GM19351 (cell line): ENCODE measurements at regions not wholly inside any gene's neighbourhood (a gene's known extent, or its start where the extent isn't known, plus 50 kb on each side); places are given as distances from the start of the nearest gene placed in this dataset.

Experiments used
- ATAC-seq: cut with Tn5 transposase; IDR thresholded peaks from one replicate; pipeline ENCODE4 v1.9.1; 2021; ENCODE audit warnings: mild to moderate bottlenecking, moderate library complexity; ENCODE audit not compliant: unreplicated experiment

DNA sequence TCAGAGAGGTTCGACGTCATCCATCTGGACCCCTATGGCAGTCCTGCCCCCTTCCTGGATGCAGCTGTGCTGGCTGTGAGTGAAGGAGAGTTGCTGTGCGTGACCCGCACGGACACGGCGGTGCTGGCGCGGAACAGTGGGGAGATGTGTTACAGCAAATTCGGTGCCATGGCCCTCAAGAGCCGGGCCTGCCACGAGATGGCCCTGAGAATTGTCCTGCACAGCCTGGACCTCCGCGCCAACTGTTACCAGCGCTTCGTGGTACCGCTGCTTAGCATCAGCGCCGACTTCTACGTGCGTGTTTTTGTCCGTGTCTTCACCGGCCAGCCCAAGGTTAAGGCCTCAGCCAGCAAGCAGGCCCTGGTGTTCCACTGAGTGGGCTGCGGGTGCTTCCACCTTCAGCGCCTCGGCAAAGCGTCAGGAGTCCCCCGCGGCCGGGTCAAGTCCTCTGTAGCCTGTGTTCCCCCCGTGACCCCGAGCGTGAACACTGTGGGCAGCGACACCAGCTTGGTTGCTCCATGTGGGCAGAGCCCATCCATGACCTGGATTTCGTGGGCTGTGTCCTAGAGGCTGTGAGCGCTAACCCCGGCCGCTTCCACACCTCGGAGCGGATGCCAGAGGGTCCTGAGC, 186.7 kb upstream of the SLITRK2 start:
- ATAC-seq, result no peak

- no peak for ATAC-seq
These were observed 186.1 kb upstream of the SLITRK2 start for GRCh38 chrX:145631461-145631951.

- ATAC-seq, result no peak
These were observed 163.1 kb upstream of the SLITRK2 start for GRCh38 chrX:145654486-145654885.

- ATAC-seq, result no peak
These were observed 143.8 kb upstream of the SLITRK2 start for GRCh38 chrX:145673841-145674240.

DNA sequence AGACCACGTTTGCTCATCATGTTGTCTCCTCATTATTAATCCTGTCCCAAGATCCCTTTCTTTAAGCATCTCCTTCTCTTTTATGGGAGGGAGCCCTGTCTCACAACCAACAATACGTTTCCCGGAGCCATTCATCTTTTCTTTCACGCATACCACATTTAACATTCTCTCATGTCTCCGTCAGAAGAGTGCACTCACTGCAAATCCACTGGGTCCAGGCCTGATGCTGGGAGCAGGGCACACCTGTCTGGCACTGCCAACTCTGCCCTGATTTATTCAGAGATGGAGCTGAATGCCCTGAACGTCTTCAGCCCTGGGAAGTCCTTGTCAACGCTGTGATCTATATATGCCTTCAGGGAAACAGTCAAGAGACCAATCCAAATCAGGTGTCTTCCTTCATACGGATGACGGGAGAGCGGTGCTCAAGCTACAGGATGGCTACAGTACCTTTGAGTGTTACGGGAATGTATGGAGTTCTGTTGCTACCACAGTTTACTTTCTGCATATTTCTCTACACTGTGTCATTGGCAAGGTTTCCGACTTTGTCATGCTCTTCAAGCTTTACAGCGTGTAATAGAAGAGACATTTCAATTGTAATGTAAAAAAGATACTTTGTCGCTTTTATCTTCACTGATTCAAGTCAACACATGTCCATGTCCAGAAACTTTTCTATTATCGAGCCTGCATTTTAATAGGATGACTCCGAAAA, 140.4 kb upstream of the SLITRK2 start:
- no peak for ATAC-seq

GRCh38 chrX:145682518-145683298, 134.9 kb upstream of the SLITRK2 start:
- no peak for ATAC-seq

- ATAC-seq, result no peak
These were observed 130.5 kb upstream of the SLITRK2 start for GRCh38 chrX:145687146-145687545.

DNA sequence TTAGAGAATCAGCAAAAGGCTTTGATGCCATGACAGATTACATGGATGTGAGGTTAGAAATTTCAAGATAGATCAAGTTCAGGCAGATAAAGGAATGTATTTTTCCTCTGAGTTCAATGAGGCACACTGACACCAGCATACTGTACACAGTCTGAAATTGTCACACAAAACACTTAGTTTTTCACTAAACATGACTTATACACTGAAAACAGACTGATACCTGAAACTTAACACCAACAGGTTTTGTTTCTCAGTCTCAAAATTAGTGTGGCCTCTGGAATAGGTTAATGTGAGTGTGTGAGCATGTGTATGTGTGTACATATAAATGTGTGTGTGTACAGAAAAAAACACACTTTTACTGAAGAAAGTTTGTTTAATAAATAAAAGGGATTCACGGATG, 129.9 kb upstream of the SLITRK2 start:
- no peak for ATAC-seq

DNA sequence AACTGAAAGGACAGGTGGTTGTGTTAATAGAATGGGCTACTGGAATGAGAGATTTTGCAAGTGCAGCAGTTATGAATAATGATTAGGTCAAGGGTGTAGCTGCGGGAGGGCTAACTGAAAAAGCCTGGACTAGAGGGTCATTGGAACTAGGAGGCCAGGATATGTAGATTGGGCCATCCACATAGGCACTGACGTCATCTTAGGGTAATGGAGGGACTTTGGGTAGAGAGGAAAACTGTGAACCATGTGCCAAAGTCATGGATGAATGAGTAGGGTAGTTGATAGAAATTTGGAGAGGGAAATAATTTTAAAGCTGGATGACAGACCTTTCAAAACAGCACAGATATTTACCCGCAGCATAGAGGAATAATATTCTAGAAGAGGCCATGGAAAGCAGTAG, 123.6 kb upstream of the SLITRK2 start:
- no peak for ATAC-seq

DNA sequence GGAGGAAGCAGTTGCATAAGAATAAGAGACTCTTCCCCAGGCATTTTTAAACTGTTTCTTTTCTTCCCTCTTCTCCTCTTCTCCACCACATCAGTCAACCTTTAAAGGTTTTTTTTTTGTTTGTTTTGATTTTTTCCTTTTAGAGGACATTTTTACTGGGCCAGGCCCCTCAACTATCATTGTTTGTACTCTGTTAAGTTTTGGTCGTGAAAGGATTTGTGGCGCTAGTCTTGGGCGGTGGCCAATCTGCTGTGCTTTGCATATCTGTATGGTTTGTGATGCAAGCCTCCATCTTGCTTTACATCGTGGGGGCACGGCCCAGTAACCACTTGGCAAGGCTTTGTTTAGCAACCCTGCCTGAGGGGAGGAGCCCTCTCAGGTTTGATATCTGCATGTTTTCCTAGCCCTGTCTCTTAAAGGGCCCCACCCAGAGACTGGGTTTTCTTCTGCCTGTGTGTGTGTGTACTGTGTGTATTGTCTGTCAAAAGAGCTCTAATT, 101.9 kb upstream of the SLITRK2 start:
- ATAC-seq, result no peak

DNA sequence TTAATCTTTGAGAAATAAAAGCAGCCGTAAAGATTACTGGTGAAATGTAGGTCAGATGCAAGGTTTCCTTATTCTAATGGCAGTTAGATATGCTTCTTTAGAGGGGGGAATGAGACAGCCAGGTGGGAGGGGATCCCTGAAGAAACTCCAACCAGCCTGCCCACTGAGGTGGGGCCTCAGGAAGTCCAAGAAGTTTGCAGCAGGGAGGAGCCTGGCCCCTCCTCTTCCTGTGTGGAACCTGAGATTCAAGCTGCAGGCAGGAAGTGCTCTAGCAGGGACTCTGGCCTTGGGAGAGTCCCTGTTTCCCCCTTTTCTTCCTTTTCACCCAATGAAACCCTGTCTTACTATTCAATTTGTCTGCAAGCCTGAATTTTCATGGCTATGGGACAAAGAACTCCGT, 101.4 kb upstream of the SLITRK2 start:
- no peak for ATAC-seq

GRCh38 chrX:145727476-145727875, 90.2 kb upstream of the SLITRK2 start:
- no peak for ATAC-seq

DNA sequence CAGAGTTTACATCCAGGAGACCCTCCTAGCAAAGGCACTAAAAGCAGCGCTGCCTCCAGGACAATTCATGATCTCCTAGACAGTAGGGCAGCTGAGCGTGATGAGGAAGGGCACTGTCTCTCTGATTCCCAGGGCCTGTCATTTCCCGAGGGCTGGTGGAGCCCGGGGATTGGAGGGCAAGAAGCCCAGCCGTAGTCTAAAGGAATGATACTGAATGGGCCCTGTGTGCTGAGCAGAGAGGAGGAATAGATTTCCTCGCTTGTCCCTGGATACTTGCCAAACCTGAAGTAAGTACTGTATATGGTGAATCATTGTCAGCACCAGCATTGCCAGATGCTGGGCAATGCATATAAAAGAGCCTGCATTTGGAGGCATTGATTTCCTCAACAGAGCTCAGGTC, 88.0 kb upstream of the SLITRK2 start:
- no peak for ATAC-seq

DNA sequence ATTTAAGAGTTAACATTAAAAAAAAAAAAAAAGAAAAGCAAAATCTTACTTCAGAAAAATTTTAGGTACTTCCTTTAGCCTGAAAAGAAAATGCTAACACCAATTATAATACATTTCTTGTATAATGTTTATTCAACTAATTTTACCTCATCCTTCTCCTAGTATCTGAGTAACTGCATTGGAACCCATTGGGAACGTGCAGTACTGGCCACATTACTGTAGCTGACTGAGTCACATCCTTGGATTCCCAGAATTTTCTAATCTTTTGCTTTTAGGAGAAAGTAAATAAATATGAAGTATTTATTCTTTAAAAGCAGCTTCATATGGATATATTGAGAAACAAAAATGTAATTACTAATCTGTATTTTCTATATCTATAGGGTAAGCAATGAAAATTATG, 82.6 kb upstream of the SLITRK2 start:
- no peak for ATAC-seq

- no peak for ATAC-seq
These were observed 65.7 kb upstream of the SLITRK2 start for GRCh38 chrX:145751943-145752342.
